GM12874 (cell line): ENCODE measurements at regions not wholly inside any gene's neighbourhood (a gene's known extent, or its start where the extent isn't known, plus 50 kb on each side); places are given as distances from the start of the nearest gene placed in this dataset.

Source experiments
- TF ChIP-seq, protein P1 (sequence below): IDR thresholded peaks from 2 replicates; pipeline ENCODE4 v1.5.1; 2011; ENCODE audit warnings: low read depth, mild to moderate bottlenecking, control low read depth, low read length, moderate library complexity; ENCODE audit not compliant: insufficient read depth

GRCh38 chr17:71127416-71127815 is 958.1 kb downstream of the KCNJ2 start:
- TF ChIP-seq, protein P1, sequence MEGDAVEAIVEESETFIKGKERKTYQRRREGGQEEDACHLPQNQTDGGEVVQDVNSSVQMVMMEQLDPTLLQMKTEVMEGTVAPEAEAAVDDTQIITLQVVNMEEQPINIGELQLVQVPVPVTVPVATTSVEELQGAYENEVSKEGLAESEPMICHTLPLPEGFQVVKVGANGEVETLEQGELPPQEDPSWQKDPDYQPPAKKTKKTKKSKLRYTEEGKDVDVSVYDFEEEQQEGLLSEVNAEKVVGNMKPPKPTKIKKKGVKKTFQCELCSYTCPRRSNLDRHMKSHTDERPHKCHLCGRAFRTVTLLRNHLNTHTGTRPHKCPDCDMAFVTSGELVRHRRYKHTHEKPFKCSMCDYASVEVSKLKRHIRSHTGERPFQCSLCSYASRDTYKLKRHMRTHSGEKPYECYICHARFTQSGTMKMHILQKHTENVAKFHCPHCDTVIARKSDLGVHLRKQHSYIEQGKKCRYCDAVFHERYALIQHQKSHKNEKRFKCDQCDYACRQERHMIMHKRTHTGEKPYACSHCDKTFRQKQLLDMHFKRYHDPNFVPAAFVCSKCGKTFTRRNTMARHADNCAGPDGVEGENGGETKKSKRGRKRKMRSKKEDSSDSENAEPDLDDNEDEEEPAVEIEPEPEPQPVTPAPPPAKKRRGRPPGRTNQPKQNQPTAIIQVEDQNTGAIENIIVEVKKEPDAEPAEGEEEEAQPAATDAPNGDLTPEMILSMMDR, result no peak

GRCh38 chr17:71142333-71142732 is 973.0 kb downstream of the KCNJ2 start:
- TF ChIP-seq, protein P1, result no peak

- TF ChIP-seq, protein P1, result no peak
Observed at GRCh38 chr17:71145486-71145885, 975.3 kb upstream of the SOX9 start.

DNA sequence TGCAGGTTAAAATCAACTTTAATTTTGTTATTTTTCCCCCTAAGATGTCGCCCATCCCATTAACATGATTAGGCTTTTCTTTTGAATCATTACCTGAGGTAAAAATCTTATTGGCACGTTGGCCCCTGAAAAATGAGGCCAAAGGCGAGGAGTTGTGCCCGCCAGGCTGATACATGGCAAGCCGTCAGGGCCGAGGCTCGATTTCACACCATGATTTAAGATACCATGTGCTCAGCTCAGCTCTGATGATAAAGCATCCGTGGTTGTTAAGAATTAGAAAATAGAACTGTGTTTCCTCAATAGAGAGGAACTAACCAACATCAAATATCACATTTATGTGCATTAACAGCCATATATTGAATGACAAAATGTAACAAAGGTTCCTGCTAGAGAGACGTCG is 972.9 kb upstream of the SOX9 start:
- TF ChIP-seq, protein P1, result no peak

DNA sequence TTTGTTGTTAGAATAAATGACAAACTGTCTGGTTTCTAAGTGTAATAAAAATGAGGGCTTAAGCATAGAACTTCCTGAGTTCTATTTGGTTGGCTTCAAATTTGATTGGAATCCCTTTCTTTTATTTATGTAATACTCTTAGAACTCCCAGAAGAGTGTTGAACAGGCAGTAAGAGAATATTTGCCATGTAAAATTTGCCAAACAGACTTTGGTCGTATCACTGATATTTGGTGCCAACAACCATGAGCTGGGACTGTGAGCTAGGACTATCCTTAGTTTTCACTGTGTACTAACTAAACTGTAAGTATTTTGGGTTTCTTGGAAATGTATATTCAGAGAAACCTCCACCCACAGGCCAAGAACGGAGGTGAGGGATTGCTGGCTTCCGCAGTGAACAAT is 971.2 kb upstream of the SOX9 start:
- TF ChIP-seq, protein P1, result no peak

DNA sequence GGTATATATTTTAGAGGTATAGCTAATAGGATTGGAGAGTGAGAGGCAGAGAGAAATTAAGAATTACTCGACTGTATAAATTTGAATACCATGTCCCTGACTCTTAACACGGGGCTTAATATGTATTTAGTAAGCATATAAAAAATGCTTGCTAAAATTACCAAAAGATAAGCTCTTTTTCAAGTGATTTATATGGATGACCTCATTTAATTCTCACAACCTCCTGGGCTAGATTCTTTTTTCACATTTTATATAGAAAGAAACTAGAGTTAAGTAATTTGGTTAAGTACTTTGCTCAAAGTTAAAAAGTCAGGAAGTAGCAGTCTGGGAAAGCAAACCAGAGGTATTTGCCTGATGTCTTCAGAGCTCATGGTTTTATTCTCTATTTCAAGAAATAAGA is 963.5 kb upstream of the SOX9 start:
- TF ChIP-seq, protein P1, result no peak

DNA sequence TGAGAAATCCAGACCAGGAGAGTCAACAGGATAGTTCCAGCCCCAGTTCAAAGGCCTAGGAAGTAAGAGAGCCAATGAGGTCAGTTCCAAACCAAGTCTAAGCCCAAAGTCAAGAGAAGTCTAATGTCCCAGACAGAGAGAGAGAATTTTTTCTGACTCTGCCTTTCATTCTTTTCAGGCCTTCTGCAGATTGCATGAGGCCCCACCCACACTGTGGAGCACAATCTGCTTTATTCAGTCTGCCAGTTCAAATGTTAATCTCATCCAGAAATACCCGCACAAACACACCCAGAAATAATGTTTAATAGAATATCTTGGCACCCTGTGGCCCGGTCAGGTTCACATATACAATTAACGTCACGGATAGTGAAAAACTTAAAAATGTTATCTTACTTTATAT is 962.4 kb upstream of the SOX9 start:
- TF ChIP-seq, protein P1, result no peak

- TF ChIP-seq, protein P1, result no peak
Observed at GRCh38 chr17:71163121-71163812, 957.6 kb upstream of the SOX9 start.
